ENCODE measurements at regions not wholly inside any gene's neighbourhood (a gene's known extent, or its start where the extent isn't known, plus 50 kb on each side); places are given as distances from the start of the nearest gene placed in this dataset.
"Not testable (repeated sequence)": the region's sequence is repeated elsewhere in the genome, so short reads cannot be mapped to it uniquely, and the experiment has no call there.

DNA sequence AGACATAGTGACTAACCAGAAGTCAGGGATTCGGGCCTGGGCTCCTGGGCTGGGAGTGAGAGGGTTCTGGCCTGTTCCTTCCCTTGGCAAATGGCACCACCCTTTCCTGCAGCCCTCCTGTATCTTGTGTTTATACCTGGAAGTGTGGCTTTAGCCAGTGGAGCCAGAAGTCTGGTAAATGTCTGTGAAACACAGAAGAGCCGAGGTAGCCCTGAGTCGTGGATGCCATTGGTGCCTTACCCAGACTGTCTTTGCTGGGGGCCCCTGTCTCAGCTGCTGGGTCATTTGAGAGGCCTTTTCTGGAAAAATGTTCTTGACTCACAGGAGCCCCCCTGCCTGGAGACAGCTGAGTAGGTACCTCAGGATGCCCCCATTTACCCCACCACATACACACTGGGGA lies 95.7 kb upstream of the BASP1 start:
- ChIA-PET POLR2A (no interaction called here), CTCF (no interaction called here)
- WGBS (ENCODE audit: insufficient coverage) = 94% methylated on average over 2 of the region's 3 CpGs
- intact Hi-C loops (cut with micrococcal nuclease) = no loop called here
- H3K4me3 ChIP-seq (ENCODE audit: control extremely low read depth in 1 of 5, extremely low read depth in 1 of 5, insufficient read depth in 1 of 5, low read depth in 2 of 5, low read length in 4 of 5) = no peak overlapping the region
- TF ChIP-seq, protein P1, sequence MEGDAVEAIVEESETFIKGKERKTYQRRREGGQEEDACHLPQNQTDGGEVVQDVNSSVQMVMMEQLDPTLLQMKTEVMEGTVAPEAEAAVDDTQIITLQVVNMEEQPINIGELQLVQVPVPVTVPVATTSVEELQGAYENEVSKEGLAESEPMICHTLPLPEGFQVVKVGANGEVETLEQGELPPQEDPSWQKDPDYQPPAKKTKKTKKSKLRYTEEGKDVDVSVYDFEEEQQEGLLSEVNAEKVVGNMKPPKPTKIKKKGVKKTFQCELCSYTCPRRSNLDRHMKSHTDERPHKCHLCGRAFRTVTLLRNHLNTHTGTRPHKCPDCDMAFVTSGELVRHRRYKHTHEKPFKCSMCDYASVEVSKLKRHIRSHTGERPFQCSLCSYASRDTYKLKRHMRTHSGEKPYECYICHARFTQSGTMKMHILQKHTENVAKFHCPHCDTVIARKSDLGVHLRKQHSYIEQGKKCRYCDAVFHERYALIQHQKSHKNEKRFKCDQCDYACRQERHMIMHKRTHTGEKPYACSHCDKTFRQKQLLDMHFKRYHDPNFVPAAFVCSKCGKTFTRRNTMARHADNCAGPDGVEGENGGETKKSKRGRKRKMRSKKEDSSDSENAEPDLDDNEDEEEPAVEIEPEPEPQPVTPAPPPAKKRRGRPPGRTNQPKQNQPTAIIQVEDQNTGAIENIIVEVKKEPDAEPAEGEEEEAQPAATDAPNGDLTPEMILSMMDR (IDR thresholded peaks at IDR 0.05) = no peak
- TF ChIP-seq EZH2 (IDR thresholded peaks at IDR 0.05; ENCODE audit: borderline replicate concordance, insufficient read depth, low read depth, low read length, poor library complexity, severe bottlenecking) = no peak
- H3K36me3 ChIP-seq (replicated peaks in 1 of 2; ENCODE audit: control extremely low read depth in 1 of 2, control insufficient read depth in 1 of 2, extremely low read depth in 1 of 2, insufficient read depth in 2 of 2, low read length in 1 of 2) = no peaks in the 10 kb centered on the region
- no peaks in the 10 kb centered on the region for H3K27me3 ChIP-seq (replicated peaks in 1 of 4; ENCODE audit: control extremely low read depth in 1 of 4, control insufficient read depth in 3 of 4, insufficient read depth in 4 of 4, low read length in 3 of 4)
- H3K9me3 Mint-ChIP-seq (ENCODE audit: insufficient read depth) = no peaks in the 10 kb centered on the region
- ATAC-seq (ENCODE audit: low read depth) (no peak), DNase-seq (no peak)
- no peak overlapping the region for H3K4me3 Mint-ChIP-seq
- no peak overlapping the region for H3K4me2 ChIP-seq (replicated peaks; ENCODE audit: low read depth, low read length, poor library complexity, severe bottlenecking)
- H3K9me3 ChIP-seq (ENCODE audit: control extremely low read depth in 1 of 3, control insufficient read depth in 2 of 3, insufficient read depth in 1 of 3, low read length in 2 of 3) = no peaks in the 10 kb centered on the region
- no peak overlapping the region for H3K27ac Mint-ChIP-seq
- H3K27ac ChIP-seq (ENCODE audit: low read length in 2 of 2) = no peak overlapping the region
- peaks cover 5 to 9% of the 10 kb centered on the region in 2 donors for H3K4me1 ChIP-seq (ENCODE audit: control insufficient read depth in 2 of 2, insufficient read depth in 2 of 2, low read length in 2 of 2)
- no peak overlapping the region for H2AFZ ChIP-seq (ENCODE audit: insufficient read depth, low read depth, low read length, poor library complexity, severe bottlenecking)
- no peak overlapping the region for H3K9ac ChIP-seq (ENCODE audit: low read length)
- no peaks in the 10 kb centered on the region for H4K20me1 ChIP-seq (ENCODE audit: control insufficient read depth, insufficient read depth, low read length, poor library complexity, severe bottlenecking)
- peaks cover 4% of the 10 kb centered on the region for H3K27me3 Mint-ChIP-seq
- no peaks in the 10 kb centered on the region for H3K79me2 ChIP-seq (ENCODE audit: control insufficient read depth, insufficient read depth, low read length)
- H3K4me1 Mint-ChIP-seq = peaks cover 6% of the 10 kb centered on the region

DNA sequence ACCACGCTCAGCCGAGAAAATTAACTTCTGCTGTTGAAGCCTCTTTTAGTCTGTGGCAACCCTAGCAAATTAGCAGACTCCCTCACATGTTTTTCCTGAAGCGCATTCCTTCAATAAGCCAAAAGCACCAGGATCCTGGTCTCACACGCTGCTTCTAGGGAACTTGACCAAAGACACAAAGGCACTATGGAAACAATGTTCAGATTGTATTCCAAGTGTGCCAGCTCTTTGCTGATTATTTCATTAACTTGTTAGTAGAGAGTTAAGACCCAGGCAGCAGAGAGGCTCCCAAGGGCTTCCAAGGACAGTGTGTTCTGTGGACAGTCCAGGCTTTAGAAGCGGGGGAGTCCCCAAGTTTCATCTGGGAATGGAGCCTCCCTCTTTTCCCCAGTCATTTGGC lies 94.4 kb upstream of the BASP1 start:
- Histone ChIP-seq H3K27me3 (replicated peaks in 1 of 4; ENCODE audit: control extremely low read depth in 1 of 4, control insufficient read depth in 3 of 4, insufficient read depth in 4 of 4, low read length in 3 of 4) (no peaks in the 10 kb centered on the region), H3K4me1 (ENCODE audit: control insufficient read depth in 2 of 2, insufficient read depth in 2 of 2, low read length in 2 of 2) (peaks cover 5 to 9% of the 10 kb centered on the region in 2 donors), H3K36me3 (replicated peaks in 1 of 2; ENCODE audit: control extremely low read depth in 1 of 2, control insufficient read depth in 1 of 2, extremely low read depth in 1 of 2, insufficient read depth in 2 of 2, low read length in 1 of 2) (no peaks in the 10 kb centered on the region), H4K20me1 (ENCODE audit: control insufficient read depth, insufficient read depth, low read length, poor library complexity, severe bottlenecking) (no peaks in the 10 kb centered on the region), H3K79me2 (ENCODE audit: control insufficient read depth, insufficient read depth, low read length) (no peaks in the 10 kb centered on the region), H3K9me3 (ENCODE audit: control extremely low read depth in 1 of 3, control insufficient read depth in 2 of 3, insufficient read depth in 1 of 3, low read length in 2 of 3) (no peaks in the 10 kb centered on the region), H2AFZ (ENCODE audit: insufficient read depth, low read depth, low read length, poor library complexity, severe bottlenecking) (no peak overlapping the region), H3K27ac (ENCODE audit: low read length in 2 of 2) (no peak overlapping the region), H3K4me3 (ENCODE audit: control extremely low read depth in 1 of 5, extremely low read depth in 1 of 5, insufficient read depth in 1 of 5, low read depth in 2 of 5, low read length in 4 of 5) (no peak overlapping the region), H3K9ac (ENCODE audit: low read length) (no peak overlapping the region), H3K4me2 (replicated peaks; ENCODE audit: low read depth, low read length, poor library complexity, severe bottlenecking) (no peak overlapping the region)
- H3K27ac Mint-ChIP-seq = no peak overlapping the region
- no peaks in the 10 kb centered on the region for H3K9me3 Mint-ChIP-seq (ENCODE audit: insufficient read depth)
- ATAC-seq (ENCODE audit: low read depth) (no peak), DNase-seq (no peak)
- WGBS (ENCODE audit: insufficient coverage) = 100% methylated on average over 4 of the region's 5 CpGs
- TF ChIP-seq, protein P1 (IDR thresholded peaks at IDR 0.05) = no peak
- no peak for TF ChIP-seq EZH2 (IDR thresholded peaks at IDR 0.05; ENCODE audit: borderline replicate concordance, insufficient read depth, low read depth, low read length, poor library complexity, severe bottlenecking)
- POLR2A ChIA-PET = no interaction called here
- H3K4me3 Mint-ChIP-seq = no peak overlapping the region
- intact Hi-C loops (cut with micrococcal nuclease) = no loop called here
- peaks cover 9% of the 10 kb centered on the region for H3K27me3 Mint-ChIP-seq
- H3K4me1 Mint-ChIP-seq = peaks cover 6% of the 10 kb centered on the region
- CTCF ChIA-PET = no interaction called here

DNA sequence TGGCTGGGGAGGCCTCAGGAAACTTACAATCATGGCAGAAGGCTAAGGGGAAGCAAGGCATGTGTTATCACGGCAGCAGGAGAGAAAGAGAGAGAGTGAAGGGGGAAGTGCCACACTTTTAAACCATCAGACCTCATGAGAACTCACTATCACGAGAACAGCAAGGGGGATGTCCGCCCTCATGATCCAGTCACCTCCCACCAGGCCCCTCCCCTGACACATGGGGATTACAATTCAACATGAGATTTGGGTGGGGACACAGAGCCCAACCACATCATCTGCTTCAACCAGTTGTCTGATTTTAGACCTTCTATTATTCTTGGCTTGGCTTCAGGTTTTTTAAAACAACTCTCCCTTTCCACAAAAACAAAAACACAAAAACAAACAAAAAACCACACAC lies 93.7 kb upstream of the BASP1 start:
- H3K9ac ChIP-seq (ENCODE audit: low read length); POLR2A ChIA-PET: not testable (repeated sequence)

More for the DNA sequence above, 93.7 kb upstream of the BASP1 start:
- H3K4me2 ChIP-seq (replicated peaks; ENCODE audit: low read depth, low read length, poor library complexity, severe bottlenecking); H3K27me3 Mint-ChIP-seq; H3K27ac Mint-ChIP-seq; H3K4me1 ChIP-seq (ENCODE audit: control insufficient read depth in 2 of 2, insufficient read depth in 2 of 2, low read length in 2 of 2); H4K20me1 ChIP-seq (ENCODE audit: control insufficient read depth, insufficient read depth, low read length, poor library complexity, severe bottlenecking); DNase-seq; H3K9me3 Mint-ChIP-seq (ENCODE audit: insufficient read depth); H3K4me1 Mint-ChIP-seq; intact Hi-C loops (cut with micrococcal nuclease); ATAC-seq (ENCODE audit: low read depth); H3K27ac ChIP-seq (ENCODE audit: low read length in 2 of 2); H3K4me3 Mint-ChIP-seq; H2AFZ ChIP-seq (ENCODE audit: insufficient read depth, low read depth, low read length, poor library complexity, severe bottlenecking); H3K36me3 ChIP-seq (replicated peaks in 1 of 2; ENCODE audit: control extremely low read depth in 1 of 2, control insufficient read depth in 1 of 2, extremely low read depth in 1 of 2, insufficient read depth in 2 of 2, low read length in 1 of 2); CTCF ChIA-PET; H3K9me3 ChIP-seq (ENCODE audit: control extremely low read depth in 1 of 3, control insufficient read depth in 2 of 3, insufficient read depth in 1 of 3, low read length in 2 of 3); H3K27me3 ChIP-seq (replicated peaks in 1 of 4; ENCODE audit: control extremely low read depth in 1 of 4, control insufficient read depth in 3 of 4, insufficient read depth in 4 of 4, low read length in 3 of 4); H3K4me3 ChIP-seq (ENCODE audit: control extremely low read depth in 1 of 5, extremely low read depth in 1 of 5, insufficient read depth in 1 of 5, low read depth in 2 of 5, low read length in 4 of 5); H3K79me2 ChIP-seq (ENCODE audit: control insufficient read depth, insufficient read depth, low read length): not testable (repeated sequence)
- WGBS (ENCODE audit: insufficient coverage) = no CpG with 5 or more reads among the region's 3 CpGs
